NCI-H510A treated with DMSO at 0.1 percent for 48 hours (cell line): ENCODE measurements at regions not wholly inside any gene's neighbourhood (a gene's known extent, or its start where the extent isn't known, plus 50 kb on each side); places are given as distances from the start of the nearest gene placed in this dataset.

Experiments used
- DNase-seq: peaks from one replicate; lab custom pipeline; 2025; lab: John Stamatoyannopoulos, UW

DNA sequence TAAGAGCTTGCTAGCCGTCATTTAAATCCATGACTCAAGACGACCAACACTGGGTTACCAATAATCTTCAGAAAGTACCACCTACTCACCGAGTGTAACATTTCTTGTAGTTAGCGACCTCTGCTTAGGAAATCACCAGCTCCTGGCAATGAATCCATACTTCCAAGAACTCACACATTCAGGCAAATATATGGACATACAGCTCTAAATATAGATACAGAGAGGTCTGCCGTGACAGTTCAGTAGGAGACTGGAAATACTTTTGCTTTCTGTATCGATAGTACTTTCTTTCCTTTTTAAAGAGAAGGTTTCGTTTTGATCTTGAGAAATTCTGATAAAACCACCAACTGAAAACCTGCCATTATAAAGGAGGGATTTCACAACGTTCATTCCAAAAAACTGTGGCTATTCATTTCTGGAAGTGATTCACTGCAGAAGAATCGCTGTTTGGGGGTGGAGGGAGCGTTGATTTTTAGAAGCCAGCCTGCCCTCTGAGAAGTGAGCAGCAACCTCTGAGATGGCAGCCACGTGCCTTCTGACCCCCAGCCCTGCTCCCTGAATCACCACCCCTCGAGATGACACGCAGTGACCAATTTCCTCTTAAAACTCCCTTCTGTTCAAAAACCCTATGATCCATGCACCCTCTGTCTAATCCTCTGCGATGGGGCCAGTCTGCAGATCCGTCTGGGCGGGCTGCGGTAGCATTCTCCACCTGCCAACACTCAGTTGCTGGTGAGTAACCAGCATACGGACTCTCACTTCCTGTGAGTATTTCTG is 179.0 kb upstream of the KLF14 start:
- no peak for DNase-seq

DNA sequence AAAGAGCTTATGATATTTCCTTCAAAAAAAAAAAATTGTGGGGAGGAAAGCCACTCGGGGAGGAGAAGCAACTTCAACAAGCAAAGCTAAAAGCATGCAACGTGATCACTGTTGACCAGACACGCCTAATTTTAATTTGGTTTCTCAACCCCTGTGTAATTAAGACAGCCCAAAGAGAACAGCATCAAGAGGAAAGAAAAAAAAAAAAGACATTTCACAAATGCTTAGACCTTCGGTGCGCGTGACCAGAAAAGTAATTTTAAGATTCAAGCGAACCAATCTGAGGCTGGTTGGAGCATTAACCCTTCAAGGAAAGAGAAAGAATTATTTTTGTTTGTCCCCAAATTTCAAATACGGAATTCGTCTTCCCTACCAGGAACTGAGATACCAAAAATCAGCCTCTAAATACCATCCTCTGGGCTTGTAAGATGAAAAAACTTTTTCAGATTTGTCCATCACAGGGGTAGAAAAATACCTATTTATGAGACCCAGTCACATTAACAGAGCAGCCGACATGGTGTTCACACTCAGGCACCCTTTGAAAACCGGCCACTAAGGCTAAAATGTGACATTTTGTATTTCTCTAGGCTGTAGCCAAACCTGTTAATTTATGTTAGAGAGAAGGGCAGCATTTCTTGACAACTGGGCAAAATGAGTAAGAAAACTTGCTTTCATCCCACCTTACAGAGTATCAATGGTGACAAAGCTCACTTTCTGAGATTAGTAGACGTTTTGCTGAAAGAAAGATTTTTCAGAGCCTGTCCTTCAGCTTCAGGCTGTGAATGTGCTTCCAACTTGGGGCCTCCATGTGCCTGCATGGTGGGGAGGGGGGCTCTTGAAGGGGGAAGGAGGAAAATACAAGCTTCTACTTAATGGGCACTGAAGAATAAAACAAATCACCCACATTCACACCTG is 179.9 kb upstream of the KLF14 start:
- DNase-seq = no peak

DNA sequence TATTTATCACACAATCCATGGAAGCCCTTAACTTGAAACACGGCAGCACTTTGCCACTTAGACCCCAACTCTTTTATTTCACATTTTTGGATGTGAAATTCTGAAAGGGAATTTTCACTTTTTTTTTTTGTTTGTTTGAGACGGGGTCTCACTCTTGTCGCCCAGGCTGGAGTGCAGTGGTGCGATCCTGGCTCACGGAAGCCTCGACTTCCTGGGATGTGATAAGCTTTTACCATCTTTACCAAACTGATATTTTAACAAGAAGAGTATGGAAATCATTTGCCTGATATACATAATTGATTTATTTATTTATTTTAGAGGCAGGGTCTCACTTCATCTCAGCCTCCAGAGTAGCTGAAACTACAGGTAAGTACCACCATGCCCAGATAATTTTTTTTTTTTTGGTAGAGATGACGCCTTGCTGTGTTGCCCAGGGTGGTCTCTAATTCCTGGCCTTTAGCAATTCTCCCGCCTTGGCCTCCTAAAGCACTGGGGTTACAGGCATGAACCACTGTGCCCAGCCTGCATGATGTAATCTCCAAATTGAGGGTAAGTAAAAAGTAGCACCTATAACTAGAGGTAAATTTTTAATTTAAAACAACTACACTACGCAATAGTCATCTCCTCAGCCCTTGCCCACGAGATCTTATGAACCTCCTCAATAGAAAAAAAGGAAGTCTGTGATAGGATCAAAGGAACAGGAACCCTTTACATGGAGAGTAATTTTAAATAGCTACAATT is 180.7 kb upstream of the KLF14 start:
- no peak for DNase-seq

DNA sequence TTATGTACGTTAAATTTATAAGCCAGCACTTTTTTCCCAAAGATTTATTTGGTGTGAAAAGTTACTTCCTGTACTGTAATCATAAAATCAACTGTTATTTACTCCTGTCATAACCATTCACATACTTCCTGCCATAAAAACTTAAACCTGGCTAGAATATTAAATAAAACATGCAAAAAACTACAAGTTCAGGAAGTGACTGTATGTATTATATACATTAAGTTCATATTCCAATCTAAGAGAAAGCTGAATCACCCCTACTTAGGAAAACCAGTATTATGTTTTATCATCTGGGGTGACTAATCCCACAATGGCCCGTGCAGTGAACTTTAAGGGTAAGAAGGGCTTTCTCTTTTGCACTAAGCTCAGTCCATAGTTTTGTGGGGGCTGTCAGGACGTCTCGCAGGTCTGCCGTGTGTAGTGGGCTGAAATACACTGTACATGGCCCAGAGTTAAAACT is 183.7 kb upstream of the KLF14 start:
- no peak for DNase-seq

DNA sequence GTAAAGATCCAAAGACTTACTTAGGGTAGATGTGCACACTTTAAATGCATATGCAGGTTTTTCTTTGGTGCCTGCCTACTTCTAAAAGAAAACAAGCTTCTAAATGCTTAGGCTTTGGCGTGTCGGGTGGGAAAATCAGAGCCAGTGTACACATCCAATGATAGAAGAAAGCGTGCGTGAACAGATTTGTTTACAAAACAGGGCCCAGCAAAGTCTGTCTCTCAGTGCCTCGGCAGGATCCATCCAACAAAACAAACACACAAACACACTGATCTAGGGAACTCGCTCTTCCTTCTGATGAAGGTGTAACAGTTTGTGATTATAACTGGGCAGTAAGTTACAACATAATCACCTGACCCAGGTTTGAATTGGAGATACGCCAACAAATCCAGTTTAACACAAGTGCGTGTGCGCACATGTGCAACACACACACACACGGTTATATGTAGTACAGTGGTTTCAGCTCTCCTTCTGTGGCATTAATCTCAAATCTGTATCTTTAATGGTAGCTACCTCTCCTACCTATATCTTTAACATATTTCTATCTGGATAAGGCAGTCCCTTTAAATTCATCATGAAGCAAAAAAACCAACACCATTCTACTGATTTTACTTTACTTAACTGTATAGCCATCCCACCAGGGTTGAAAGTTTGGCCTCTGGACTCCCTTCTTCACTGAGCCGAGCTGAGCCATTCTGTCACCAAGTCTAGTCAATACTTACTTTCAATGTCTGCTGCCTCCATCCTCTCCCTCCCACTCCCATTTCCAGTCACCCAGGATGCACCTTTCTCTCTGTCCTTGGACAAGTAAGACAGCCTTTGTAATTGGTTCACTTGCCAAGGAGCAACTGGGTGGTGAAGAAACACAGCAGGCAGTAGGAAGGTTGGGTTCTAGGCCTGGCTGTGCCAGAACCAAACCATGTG is 184.4 kb upstream of the KLF14 start:
- DNase-seq = no peak

DNA sequence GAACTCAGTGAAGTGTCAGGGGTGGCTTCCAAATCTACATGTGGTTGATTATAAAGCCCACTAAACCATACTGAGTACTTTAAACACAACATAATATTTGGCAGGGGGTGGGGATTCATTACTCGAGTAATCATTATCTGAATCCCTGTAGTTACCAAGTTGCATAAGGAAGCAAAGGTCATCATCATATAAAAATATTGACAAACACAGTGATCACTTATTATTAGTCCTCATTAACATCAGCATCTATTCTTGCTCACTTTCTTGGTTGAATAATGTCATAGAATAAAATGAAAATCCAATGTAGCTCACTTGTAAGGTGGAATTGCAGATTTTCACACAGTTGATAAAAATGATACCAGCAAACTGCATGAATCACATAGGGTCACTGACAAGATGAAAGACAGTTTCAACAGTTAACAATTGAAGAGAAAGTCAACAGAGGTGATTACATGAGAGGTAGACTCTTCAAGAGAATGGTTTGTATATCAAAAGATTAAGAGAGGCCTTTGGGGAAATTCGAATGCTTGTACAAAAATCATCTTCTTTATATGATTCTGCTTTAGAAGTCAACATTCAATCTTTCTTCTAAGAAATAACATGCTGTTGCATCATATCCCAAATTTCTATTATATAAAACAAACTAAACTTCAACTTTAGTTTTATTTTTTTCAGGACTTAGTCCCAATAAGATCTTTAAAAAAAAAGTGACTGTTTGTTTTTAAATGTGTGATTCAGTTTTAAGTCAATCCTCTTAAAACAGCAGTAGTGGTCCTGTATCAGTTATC is 185.5 kb upstream of the KLF14 start:
- DNase-seq = no peak

DNA sequence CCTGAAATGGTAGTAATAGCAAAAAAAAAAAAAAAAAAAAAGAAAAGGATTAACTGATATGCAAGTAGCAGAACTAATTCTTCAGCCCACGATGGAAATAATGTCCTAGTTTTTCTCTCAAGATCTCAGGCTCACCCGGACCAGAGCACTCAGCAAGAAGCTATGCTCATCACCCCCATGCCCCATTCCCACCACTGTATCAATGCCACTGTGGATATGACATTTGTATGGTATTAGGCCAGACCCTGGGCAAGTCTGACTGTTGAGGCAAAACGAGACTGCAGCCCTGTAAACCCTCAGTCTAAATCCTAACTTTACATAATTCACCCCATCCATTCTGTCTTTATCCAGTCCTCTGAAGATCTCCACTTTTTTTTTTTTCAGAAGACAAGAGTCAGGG is 186.1 kb upstream of the KLF14 start:
- no peak for DNase-seq

DNA sequence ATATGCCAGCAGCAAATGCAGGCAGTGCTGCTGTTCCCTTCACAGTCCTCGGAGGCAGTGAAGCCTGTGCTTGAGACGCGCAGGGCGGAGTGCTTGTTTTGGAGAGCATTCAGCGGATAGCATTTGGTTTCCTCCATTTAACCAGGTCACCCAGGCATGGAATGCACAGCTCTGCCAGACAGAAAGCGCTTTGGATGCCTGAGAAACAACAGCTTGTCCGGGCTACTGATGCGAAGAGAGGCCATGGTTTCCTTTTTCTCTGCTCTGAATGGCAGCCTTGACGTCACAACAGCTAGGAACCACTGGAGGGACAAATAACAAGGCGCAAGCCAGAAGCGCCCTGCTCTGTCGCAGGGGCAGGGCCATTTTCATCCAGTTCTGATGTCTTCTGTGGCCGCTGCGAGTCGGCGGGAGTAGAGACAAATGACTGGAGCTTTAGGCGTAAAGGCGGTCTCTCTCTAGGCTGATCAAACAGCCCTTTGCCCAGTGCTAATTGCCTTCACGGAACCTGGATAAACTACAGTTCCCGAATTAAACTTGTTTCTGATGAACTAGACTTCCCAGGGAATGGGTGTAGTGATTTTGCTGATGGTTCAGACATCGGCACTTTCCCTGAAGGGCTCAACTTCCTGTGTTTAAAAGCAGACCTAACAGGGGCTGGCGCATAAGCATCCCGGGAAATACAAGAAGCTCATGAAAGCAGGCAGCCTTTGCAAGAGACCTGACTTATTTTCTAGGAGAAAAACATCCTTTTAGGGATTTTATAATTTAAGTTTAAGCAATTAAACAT is 187.6 kb upstream of the KLF14 start:
- DNase-seq = peak; percentile 13

DNA sequence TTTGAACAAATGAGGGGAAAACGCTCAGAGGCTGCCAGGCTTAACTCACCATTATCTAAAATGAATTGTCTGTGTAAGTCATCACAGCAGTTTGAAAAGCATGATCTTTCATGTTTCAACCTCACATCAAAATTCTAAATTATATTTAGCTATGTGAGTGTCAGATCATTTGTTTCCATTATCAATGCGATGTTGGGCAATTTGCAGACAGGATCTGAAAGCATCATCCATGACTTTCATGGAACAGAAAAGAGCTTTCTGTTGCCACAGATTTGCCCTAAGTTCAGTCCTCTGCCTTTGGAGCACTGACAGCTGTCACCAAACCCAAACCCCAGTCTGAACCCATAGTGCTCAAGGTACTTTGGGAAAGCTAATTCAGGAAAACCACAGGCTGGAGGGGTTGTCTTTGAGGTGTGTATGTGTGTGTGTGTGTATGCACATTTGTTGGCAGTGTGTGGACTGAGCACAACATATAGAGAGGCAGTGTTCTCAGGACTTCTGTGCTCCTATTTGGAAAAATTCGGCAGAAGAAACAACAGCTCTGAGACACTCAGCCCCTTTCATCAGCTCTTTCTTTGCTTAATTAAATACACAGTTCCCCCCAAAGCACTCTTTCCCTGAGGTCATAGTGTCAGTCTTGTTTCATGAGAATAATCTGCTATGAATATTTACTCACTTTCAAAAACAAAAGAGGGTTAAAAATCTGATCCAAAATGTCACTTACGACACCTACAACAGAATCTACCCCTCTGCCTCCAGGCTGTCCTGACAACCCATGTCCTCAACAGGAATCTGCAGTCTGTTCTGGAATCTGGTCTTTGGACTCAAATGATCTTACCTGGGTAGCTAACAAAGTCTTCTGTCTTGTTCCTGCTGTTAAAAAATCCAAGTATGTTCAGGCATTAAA is 188.5 kb upstream of the KLF14 start:
- DNase-seq = no peak

DNA sequence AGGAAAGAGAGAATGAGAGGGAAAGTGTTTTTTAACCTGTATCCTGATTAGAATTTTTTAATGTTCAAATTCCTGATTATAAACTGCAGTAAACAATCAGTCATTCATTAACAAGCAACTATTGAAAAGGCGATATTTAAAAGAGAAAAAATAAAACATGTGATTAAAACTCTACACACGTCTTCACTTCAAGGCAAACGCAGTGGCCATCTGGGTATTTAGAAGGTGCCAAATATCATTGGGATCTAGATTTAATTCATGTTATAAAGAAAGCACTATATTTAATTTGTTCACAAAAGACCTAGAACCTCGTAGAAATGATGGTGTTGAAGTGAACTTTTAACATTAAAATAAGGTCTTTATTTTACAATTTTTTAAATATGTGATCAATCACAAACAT is 189.4 kb upstream of the KLF14 start:
- no peak for DNase-seq

DNA sequence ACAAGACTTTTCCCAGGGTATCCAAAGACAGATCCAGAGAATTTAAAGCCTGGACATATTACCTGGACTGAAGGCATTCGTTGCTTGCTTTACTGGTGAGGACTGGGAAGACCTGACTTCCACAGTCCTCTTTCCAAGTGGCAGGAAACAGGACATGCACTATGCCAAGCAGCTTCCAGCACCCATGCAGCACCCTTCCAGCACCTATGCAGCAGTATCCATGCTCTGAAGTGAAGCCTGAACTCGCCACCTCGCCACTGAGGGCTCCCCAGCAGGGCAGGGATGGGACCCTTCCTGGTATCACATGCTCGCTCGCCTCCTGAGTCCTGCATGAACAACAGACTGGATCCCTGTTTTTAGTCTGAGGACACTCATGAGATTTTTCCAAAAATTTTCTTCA is 189.9 kb upstream of the KLF14 start:
- no peak for DNase-seq

DNA sequence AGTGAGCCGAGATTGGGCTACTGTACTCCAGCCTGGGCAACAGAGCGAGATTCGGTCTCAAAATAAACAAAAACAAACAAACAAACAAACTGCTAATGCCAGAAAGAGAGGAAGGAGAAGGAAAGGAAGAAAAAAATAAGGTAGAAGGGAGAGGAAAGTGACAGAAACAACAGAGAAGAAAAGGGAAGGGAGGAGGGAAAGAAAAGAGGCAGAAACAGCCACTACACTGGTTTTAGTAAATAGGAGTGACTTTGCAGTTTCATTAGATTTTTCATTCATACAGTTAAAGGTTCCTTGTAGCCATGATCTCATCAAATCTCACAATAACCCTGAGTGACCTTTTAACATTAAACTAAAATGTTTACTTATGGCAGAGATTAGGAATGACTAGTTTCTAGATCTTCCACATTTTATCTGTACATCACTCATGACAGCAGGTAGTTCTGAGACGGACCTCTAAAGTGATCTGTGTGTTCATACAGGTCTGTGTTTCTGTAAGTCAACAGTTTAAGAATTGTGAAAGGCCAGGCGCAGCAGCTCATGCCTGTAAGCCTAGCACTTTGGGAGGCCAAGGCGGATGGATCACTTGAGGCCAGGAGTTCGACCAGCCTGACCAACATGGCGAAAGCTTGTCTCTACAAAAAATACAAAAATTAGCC is 191.3 kb upstream of the KLF14 start:
- DNase-seq = no peak

DNA sequence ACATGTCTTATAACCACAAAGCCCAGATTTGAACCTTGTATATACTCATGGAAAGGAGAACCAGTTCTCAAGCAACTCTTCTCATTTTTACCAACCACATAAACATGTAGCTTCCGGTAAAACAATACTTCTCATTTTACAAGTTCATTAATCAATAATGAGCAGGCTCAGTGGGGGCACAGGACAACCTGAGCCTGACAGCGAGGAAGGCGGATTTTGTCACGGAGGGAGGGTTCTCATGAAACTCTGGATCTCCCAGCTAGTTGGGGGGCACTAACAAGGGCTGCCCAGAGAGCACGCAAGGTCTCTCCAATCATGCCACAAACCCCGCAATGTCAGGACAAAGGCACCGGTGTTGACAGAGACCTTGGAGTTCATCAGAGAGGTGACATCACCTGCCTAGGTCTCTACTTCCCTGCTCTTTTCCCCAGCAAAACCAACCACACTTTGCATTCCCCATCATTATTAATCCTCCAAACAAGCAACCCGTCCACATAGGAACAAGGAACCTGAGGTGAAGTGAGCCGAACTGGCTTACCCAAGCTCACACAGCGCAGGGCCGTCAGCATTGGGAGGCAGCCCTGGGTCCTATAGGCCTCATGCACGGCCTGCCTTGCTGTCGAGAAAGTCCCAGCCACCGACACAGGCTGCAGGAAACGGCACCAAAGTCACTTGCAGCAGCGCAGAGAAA is 192.1 kb upstream of the KLF14 start:
- no peak for DNase-seq

DNA sequence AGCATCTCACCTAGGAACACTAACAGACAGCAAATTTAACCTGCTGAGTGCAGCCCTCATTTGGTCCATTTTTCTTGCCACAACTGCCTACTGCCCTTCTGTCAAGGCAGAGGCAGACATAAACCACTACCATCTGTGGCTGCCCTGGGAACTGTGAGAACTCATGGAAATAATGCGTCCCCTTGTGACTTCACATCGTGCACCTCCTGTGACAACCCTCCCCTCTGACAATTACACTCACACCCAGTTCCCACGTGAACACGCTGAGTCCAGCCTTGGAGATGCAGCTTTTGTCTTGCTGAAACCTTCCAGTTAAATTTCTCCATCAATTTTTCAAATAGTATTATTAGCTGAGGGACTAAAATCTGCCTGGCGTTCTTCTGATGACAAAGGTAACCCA is 193.1 kb upstream of the KLF14 start:
- DNase-seq = no peak

DNA sequence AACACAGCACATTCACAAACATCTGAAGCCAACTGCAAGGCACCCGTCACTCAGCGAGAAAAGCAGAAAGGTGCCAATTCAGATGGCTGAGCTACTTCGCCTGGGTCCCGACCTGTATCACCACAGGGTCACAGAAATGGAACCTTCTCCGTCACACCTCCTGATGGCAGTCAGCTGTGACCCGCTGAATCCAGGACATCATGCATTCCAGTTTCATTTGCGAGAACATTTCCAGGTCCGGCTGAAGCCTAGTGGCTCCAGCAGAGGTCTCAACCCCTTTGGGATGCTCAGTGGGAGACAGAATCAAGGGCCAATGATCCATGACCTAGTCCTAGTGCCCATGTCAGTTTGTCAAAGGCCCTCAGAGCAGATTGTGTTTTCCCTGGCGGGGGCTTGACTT is 193.6 kb upstream of the KLF14 start:
- no peak for DNase-seq

DNA sequence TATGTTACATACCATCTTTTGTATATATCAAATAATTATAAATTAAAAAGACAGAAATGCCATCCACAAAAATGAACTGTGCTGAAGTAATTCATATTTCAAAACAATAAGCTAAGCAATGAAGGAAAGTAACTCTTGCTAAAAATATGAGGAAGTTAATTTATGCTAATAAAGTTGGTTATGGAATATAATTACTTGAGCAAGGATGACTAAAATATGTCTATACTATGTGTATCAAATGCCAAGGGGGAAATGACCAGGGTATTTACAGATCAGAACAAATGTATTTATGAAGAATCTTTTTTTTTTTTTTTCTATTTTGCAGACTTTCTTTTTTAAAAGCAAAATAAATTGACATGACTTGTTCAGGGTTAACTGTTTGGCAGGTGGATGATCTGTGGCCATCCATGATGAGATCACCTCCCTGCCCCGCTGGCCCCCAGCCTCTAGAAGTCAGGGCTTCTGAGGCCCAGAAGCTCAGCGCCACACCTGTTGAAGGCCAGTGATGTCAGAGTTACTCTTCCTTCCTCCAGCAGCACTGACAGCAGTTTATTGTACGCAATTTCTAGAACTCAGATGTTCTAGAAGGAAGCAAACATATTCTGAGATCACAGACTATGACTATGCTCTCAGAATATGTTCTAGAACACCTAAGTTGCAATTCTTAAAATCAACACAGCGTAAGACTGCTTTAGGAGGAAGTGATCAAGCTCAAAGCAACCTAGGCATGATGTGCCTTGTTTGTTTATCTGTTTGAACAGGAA is 196.1 kb upstream of the KLF14 start:
- no peak for DNase-seq

DNA sequence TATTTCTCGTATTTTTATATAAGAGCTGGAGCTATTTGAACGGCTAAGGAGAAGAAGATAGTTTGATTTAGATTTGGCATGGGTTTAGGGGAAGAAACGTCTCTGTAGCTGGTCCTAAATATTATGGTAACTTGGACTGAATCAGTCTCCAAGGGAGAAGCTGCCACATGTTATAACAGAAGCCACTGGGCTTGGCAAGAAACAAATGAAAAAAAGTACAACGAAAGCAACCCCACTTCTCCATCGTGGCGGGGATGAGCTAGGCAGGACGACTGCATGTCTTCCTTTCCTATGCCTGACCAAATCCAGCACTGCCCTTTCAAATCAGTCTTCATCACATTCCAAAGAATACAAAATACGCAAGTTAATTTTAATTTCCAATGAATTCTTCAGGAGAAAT is 196.7 kb upstream of the KLF14 start:
- DNase-seq = no peak
